Islet precursor cell (in vitro differentiated cells): ENCODE measurements at regions not wholly inside any gene's neighbourhood (a gene's known extent, or its start where the extent isn't known, plus 50 kb on each side); places are given as distances from the start of the nearest gene placed in this dataset.
A peak's percentile ranks its signal among the peaks of the same experiment; 100 is the strongest.

Source experiments
- DNase-seq: peaks from one replicate; pipeline ENCODE4 v3.0.0-alpha.2; 2018

- no peak for DNase-seq
Observed at GRCh38 chr5:180411948-180412347, 58.8 kb upstream of the GFPT2 start.

GRCh38 chr5:180414176-180414575, 61.0 kb upstream of the GFPT2 start:
- peak; percentile 7 for DNase-seq

- DNase-seq = no peak
Observed at GRCh38 chr5:180421672-180422071, 68.5 kb upstream of the GFPT2 start.

GRCh38 chr5:180423133-180423532, 70.0 kb upstream of the GFPT2 start:
- no peak for DNase-seq

- no peak for DNase-seq
Observed at GRCh38 chr5:180423598-180423997, 70.5 kb upstream of the GFPT2 start.

- peak; percentile 69 for DNase-seq
Observed at GRCh38 chr5:180424094-180424493, 70.1 kb upstream of the CNOT6 start.

GRCh38 chr5:180428598-180428997, 65.6 kb upstream of the CNOT6 start:
- DNase-seq = no peak

- no peak for DNase-seq
Observed at GRCh38 chr5:180431932-180432331, 62.2 kb upstream of the CNOT6 start.

GRCh38 chr5:180433032-180433422, 61.2 kb upstream of the CNOT6 start:
- DNase-seq = peak; percentile 20

GRCh38 chr5:180435594-180435993, 58.6 kb upstream of the CNOT6 start:
- DNase-seq = no peak

- DNase-seq = no peak
Observed at GRCh38 chr5:180436275-180436674, 57.9 kb upstream of the CNOT6 start.

GRCh38 chr5:180436936-180437335, 57.2 kb upstream of the CNOT6 start:
- no peak for DNase-seq

GRCh38 chr5:180437336-180437735, 56.8 kb upstream of the CNOT6 start:
- DNase-seq = no peak

- no peak for DNase-seq
Observed at GRCh38 chr5:180438785-180439780, 55.1 kb upstream of the CNOT6 start.

- no peak for DNase-seq
Observed at GRCh38 chr5:180439911-180440769, 54.0 kb upstream of the CNOT6 start.

GRCh38 chr5:180441564-180442051, 52.6 kb upstream of the CNOT6 start:
- DNase-seq = no peak
